ENCODE measurements at regions not wholly inside any gene's neighbourhood (a gene's known extent, or its start where the extent isn't known, plus 50 kb on each side); places are given as distances from the start of the nearest gene placed in this dataset.

- no peak for TF ChIP-seq CTCF (IDR thresholded peaks at IDR 0.05)
- no peak for TF ChIP-seq EP300 (IDR thresholded peaks at IDR 0.05)
- no peak for TF ChIP-seq POLR2A (IDR thresholded peaks at IDR 0.05)
Measured at GRCh38 chr6:156164701-156165452, 612.3 kb upstream of the ARID1B start.
